Peyer's patch (tissue), 4 donors: ENCODE measurements at regions not wholly inside any gene's neighbourhood (a gene's known extent, or its start where the extent isn't known, plus 50 kb on each side); places are given as distances from the start of the nearest gene placed in this dataset.

ENCODE experiments used
- POLR2A ChIP-seq, 2 donors: fragments of 450-650 bp; IDR thresholded peaks; one replicate each; pipeline ENCODE4 v1.5.1; 2017; ENCODE audit warnings: antibody characterized with exemption in 2 of 2, mild to moderate bottlenecking in 2 of 2, moderate library complexity in 2 of 2
- TF ChIP-seq, protein P1 (sequence below), 6 experiments: fragments of 450-650 bp in 4 of 6; fragments of 200-600 bp in 2 of 6; sonication (generic) in 1 of 6; IDR thresholded peaks; one replicate each; pipeline ENCODE4 v1.5.1; 2017 to 2019; ENCODE audit warnings: antibody characterized with exemption in 6 of 6, mild to moderate bottlenecking in 3 of 6, moderate library complexity in 1 of 6

DNA sequence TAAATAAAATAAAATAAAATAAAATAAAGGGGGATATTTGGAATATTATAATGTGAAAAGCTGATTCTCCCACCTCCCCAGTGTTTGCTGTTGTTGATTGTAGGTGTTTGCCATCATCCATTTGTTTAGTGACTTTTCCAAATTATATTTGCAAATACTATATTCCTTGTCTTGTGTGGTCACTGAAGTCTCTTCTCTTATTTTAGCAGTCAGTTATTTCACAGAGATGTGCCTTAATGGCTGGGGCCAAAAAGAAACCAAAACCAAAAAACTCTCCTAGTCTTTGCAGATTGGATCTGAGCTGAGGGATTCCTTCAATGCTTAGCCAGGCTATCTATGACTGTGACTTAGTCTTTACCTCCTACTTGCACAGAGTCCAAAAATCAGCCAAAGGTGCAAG lies 70.9 kb upstream of the ZNF169 start:
- TF ChIP-seq POLR2A (IDR thresholded peaks at IDR 0.05): no peak
- TF ChIP-seq, protein P1, sequence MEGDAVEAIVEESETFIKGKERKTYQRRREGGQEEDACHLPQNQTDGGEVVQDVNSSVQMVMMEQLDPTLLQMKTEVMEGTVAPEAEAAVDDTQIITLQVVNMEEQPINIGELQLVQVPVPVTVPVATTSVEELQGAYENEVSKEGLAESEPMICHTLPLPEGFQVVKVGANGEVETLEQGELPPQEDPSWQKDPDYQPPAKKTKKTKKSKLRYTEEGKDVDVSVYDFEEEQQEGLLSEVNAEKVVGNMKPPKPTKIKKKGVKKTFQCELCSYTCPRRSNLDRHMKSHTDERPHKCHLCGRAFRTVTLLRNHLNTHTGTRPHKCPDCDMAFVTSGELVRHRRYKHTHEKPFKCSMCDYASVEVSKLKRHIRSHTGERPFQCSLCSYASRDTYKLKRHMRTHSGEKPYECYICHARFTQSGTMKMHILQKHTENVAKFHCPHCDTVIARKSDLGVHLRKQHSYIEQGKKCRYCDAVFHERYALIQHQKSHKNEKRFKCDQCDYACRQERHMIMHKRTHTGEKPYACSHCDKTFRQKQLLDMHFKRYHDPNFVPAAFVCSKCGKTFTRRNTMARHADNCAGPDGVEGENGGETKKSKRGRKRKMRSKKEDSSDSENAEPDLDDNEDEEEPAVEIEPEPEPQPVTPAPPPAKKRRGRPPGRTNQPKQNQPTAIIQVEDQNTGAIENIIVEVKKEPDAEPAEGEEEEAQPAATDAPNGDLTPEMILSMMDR (IDR thresholded peaks at IDR 0.05): no peak
